NCI-H1092 treated with DMSO at 0.1 percent for 48 hours (cell line): ENCODE measurements at regions not wholly inside any gene's neighbourhood (a gene's known extent, or its start where the extent isn't known, plus 50 kb on each side); places are given as distances from the start of the nearest gene placed in this dataset.

Experiments used
- DNase-seq: peaks from one replicate; lab custom pipeline; 2025; lab: John Stamatoyannopoulos, UW

- DNase-seq, result no peak
Observed at GRCh38 chrX:144791298-144791697, 456.0 kb upstream of the SPANXN1 start.

- DNase-seq, result no peak
Observed at GRCh38 chrX:144798972-144799371, 448.3 kb upstream of the SPANXN1 start.

GRCh38 chrX:144801786-144802185 lies 445.5 kb upstream of the SPANXN1 start:
- DNase-seq, result no peak

DNA sequence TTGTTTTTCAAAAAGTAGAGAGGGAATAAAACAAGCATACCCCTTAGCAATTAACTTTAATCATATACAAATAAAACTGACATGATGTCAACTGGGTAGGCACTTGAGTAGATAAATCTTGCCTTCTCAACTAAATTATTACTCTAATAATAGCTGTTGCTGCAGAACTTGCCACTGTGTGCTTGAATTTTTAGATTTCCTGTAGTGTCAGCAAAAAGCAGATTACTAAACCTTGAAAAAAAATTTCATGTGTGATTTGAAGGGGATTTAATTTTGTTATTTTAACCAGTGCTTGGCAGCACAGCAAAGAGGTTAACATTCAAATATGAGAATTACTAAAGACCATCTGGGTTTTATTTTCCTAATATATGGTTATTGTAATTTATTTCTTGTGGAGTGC lies 438.3 kb upstream of the SPANXN1 start:
- DNase-seq, result no peak

DNA sequence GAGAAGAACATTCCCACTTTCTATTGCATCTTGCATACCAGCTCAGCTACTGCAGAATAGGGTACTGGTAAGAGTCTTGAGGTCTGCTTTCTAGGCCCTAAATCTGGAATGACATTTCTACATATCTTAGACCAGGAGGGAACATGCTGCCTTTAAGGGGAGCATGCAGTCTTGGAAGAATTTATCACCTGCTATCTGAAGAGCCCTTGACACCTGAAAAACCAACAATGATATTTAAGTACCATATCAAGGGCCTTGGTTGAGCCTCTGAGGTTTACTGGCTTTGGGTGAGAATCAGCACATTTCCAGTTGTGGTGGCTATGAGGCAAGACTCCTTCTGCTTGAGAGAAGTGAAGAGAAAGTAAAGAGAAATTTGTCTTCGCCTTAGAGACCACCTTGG lies 436.8 kb upstream of the SPANXN1 start:
- DNase-seq, result no peak

DNA sequence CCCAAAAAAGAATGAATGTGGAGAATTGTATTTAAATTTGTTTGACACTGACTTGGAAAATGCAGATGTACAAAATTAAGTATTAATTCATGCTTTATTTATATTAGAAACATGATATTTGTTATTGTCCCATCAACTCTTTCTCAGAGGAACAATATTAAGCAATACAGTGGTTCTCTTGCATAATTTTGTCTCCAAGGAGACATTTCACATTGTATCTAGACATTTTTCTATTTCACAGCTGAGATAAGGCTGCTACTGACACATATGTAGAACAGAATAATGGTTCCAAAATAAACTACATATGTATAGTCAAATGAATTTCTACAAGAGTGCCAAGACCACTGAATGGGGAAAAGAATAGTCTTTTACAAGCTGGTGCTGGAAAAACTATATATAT lies 427.9 kb upstream of the SPANXN1 start:
- no peak for DNase-seq

DNA sequence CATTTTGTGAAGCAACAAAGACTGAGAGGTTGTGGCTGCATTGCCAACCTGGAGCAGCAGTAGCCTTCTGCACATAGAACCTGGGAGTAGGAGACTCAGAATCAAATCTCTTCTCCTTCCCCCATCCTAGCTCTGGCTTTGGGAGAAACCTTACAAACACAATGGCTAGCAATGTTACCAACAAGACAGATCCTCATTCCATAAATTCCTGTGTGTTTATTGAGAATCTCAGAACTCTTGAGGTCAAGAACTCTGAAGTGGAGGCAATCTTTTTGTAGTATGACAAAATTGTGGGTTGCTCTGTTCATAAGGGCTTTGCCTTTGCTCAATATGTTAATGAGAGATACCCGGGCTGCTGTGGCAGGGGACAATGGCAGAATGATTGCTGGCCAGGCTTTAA lies 406.7 kb upstream of the SPANXN1 start:
- DNase-seq, result no peak

GRCh38 chrX:144849141-144849540 lies 398.2 kb upstream of the SPANXN1 start:
- no peak for DNase-seq

- peak; percentile 28 for DNase-seq
Observed at GRCh38 chrX:144896323-144896722, 351.0 kb upstream of the SPANXN1 start.

GRCh38 chrX:144901521-144901920 lies 345.8 kb upstream of the SPANXN1 start:
- DNase-seq, result no peak

DNA sequence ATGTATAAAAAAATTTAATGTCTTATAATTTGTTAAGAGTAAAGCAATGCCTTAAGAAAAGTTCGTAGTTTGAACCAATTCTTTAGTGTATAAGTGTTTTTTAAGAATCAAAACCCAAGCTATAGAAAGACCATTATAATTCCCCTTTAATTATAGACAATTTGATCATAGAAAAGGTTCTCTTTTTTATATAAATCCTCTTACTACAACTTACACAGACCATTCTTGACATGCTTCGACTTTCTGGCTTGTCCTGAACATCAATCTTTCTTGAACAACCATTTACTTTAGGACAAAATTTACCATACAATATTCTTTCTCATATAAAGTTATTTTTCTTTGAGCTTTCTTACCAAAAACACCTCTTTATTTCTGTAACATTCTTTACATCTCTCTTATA lies 330.5 kb upstream of the SPANXN1 start:
- DNase-seq, result no peak

DNA sequence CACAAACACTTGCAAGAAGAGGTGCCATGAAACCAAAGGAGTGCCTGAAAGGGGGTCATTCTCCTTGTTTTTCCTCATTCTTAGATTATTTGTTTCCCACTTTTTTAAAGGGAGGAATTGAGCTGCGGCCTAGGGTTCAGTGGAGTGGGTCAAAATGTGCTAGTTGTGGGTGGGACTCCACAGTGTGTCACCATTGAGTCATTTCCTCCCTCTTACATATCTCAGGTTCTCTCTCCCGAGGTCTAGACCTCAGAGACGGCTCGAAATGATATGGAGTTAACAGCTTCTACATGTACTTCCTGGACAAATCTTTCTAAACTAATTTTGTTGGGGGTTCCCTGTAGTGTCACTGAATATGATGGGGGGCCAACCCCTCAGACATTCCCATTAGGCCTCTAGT lies 328.4 kb upstream of the SPANXN1 start:
- no peak for DNase-seq

GRCh38 chrX:144946666-144947065 lies 300.6 kb upstream of the SPANXN1 start:
- no peak for DNase-seq
